Right ventricle myocardium superior (tissue), 1 donor: ENCODE measurements at regions not wholly inside any gene's neighbourhood (a gene's known extent, or its start where the extent isn't known, plus 50 kb on each side); places are given as distances from the start of the nearest gene placed in this dataset.

ENCODE experiments used
- ATAC-seq: fragments of 200-7000 bp; cut with Tn5 transposase; one replicate; pipeline ENCODE4 v1.9.1; 2020; ENCODE audit warnings: mild to moderate bottlenecking; ENCODE audit not compliant: poor library complexity
- DNase-seq: peaks from one replicate; pipeline ENCODE4 v3.0.0-alpha.2; 2020
- intact Hi-C: fragments of 100-400 bp; cut with DNase I; formaldehyde crosslinking; loops from one replicate; pipeline ENCODE4 v1.11.2; 2022
- donor health status: DM: no; HTN: yes; CAD: no; lungs with severe emphysema.

DNA sequence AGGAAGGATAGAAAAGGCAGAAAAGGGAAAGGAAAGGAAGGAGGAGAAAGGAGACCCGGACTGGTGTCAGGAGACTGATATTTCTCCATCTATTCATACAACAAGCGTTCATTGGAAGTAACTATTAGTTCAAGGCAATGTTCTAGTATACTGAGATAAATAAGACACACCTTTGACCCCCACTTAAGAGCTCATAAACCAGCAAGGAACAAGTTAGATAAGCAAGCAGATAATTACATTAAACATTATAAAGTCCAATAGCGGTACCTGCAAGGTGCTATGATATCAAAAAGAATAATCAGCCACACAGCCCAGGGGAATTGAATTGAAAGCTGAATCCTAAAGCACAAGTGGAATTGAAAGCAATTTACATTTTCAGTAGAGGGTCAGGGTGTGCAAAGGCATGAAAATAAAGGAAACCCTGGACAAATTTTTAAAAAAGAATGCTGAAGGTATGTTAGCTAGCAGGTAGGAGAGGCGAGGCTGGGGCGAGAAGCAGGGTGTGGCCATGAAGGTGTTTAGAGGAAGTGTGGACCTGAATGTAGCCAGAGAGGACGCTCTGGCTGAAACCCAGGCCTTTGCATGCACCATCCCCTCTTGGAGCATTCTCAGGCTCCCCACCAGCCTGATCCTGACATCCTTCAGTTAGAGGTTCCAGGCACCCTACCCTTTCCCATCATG lies 200.0 kb downstream of the SETD4 start:
- ATAC-seq, result no peak
- intact Hi-C loops, result no loop called here
- DNase-seq, result no peak

DNA sequence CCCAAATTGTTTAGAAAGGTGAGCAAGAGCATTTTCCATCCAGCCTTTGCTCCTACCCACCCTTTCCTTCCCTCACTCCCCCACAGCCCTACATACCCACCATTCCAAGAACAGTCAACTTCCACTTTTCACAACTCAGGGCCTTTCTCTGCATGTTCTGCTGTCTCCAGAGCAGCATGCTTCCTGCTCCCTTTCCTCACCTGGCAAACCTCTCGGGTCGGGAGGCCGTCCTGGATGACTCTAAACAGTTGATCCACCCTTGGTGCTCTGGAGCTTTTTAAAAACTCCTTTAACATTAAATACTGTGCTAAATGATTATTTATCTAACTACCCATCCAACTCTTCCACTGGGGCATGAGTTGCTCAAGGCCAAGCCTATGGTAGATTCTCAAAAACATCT lies 200.6 kb downstream of the SETD4 start:
- DNase-seq (no peak), ATAC-seq (no peak)
- intact Hi-C loops, result no loop called here

DNA sequence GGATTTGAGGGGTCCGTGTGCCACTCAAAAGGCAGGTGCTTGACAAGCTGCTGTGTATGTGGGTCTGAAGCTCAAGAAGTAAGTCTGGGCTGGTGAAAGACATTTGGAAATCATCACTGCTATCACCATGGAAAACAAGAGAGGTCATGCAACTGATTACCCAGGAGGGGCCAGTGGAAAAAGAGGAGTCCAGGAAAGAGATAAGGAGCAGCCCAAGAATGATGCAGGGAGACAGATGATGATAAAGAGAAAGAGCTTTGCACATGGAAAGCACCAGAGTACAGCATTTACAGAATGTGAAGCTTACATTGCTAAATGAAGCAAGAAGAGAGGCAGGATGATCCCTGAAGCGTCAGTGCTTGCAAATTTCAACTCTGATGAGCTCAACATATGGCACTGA lies 203.2 kb downstream of the SETD4 start:
- no peak for ATAC-seq

GRCh38 chr21:35855484-35855883 lies 204.8 kb downstream of the SETD4 start:
- DNase-seq (no peak), ATAC-seq (no peak)
- intact Hi-C loops, result no loop called here

More for the DNA sequence above, 203.2 kb downstream of the SETD4 start:
- DNase-seq, result no peak
- intact Hi-C loops, result no loop called here

GRCh38 chr21:35854281-35854680 lies 206.0 kb downstream of the SETD4 start:
- intact Hi-C loops, result no loop called here
- no peak for DNase-seq
- no peak for ATAC-seq

- DNase-seq (no peak), ATAC-seq (no peak)
- intact Hi-C loops, result no loop called here
Observed at GRCh38 chr21:35853321-35854239, 206.7 kb downstream of the SETD4 start.

- intact Hi-C loops, result no loop called here
- ATAC-seq (peak; percentile 19), DNase-seq (no peak)
Observed at GRCh38 chr21:35852820-35853219, 207.5 kb downstream of the SETD4 start.

DNA sequence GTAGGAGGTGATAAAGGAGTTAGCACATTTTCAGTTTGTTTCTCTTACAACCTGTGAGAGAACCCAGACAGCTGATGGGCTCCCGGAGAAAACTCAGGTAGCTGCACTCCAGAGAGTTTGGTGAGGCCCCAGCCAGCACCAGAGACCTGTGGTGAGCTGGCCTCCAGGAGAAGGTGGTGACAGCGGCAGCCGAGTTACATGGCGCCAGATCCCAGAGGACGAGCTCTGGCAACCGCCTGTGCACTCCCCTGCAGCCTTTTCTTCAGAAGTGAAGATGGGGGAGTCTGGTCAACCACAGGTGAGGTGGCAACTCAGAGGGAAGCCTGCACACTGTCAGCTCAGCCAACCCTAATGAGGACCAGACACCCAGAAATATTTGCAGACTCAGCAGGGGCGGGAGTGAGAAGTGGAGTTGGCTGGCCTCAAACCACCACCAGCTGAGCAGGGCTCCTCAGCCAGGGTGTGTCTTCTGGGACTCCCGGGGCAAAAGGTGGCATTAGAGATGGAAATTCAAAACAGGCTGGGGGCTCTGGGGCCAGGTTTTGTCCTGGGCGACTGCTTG lies 209.7 kb downstream of the SETD4 start:
- ATAC-seq, result peak; percentile 40
- intact Hi-C loops, result no loop called here

GRCh38 chr21:35850029-35850428 lies 210.3 kb downstream of the SETD4 start:
- intact Hi-C loops, result no loop called here
- DNase-seq (no peak), ATAC-seq (peak; percentile 83)

More for the DNA sequence above, 209.7 kb downstream of the SETD4 start:
- DNase-seq, result peak; percentile 43

- DNase-seq (no peak), ATAC-seq (peak; percentile 63)
- intact Hi-C loops, result no loop called here
Observed at GRCh38 chr21:35849144-35849543, 211.2 kb downstream of the SETD4 start.

DNA sequence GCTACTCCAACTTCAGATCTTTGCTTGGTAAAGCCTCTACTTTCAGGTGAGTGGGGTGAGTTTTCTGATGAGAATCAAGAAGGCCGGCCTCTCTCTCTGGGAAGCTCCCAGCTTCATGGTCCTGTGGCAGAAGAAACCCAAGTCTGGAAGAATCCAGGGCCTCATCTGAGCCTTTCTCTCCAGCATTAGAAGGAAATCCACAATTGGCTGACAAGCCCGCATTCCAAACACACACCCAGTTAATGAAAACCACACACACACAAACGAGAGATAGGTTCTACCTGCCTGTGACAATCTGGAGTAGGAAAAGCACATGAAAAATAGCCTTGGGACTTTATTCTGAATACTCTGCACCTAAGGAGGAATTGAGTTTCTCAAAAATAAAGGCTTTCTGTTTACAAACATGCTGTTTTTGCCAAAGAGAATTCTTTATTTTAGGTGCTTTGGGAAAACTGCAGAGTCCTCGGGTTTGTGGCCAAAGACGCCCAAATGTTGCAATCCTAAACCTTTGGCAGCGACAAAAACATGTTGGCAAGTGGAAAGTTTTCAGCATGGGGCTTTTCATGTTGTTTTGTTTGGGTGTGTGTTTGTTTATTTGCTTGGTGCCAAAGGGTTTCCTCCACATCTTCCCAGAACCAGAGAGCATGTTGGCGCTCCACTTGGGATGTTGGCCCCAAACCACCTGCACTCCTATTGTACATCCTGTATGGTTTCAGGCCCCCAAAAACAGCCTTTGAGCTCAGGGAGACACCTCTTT lies 216.2 kb downstream of the SETD4 start:
- intact Hi-C loops, result loop anchor here (5.0 kb wide), 1 partner anchor 1097 kb away; no protein-coding TSS in a partner anchor
- DNase-seq, result no peak
- peak; percentile 62 for ATAC-seq

- ATAC-seq, result no peak
- DNase-seq, result no peak
- intact Hi-C loops, result loop anchor here (5.0 kb wide), 1 partner anchor 1094 kb away; no protein-coding TSS in a partner anchor
Observed at GRCh38 chr21:35840949-35841348, 219.4 kb downstream of the SETD4 start.

- DNase-seq (no peak), ATAC-seq (peak; percentile 73)
- intact Hi-C loops, result loop anchor here (5.0 kb wide), 1 partner anchor 1093 kb away; no protein-coding TSS in a partner anchor
Observed at GRCh38 chr21:35840197-35840799, 220.0 kb downstream of the SETD4 start.

GRCh38 chr21:35838987-35839763 lies 221.2 kb downstream of the SETD4 start:
- no peak for ATAC-seq
- no peak for DNase-seq
- intact Hi-C loops, result no loop called here

DNA sequence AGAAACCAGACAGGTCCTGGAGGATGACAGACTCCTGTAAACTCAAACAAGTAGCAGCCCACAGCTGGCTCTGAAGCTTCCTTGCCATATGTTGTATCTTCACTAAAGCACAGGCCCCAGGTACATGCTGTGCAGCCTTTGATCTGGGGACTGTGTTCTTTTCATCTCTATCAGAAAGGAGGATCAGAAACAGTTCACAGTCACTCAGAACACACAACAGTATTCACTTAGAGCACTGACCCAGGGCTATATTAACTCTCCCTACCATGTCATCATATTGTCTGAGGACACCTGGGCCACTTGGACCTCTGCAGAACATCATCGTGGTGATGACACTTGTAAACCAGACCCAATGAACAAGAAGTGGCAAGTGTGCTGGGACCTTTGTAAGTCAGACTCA lies 222.0 kb downstream of the SETD4 start:
- DNase-seq (no peak), ATAC-seq (peak; percentile 30)
- intact Hi-C loops, result no loop called here

DNA sequence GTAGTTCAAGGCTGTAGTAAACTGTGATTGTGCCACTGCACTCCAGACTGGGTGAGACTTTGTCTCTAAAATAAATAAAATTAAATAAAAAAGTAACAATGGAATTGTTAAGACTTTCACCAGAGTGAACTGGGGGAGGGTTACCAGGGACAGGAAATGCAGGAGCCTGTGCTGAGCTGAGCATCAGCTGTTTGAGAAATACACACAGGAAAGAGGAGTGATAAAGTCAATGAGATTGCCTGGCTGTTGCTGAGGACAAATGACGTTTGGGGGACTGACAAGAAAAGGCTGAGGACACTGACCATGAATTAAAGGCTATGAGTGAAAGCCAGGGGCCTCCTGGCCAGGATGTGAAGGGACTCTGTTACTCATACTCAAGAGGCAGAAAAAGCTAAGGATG lies 226.3 kb downstream of the SETD4 start:
- DNase-seq, result no peak
- intact Hi-C loops, result no loop called here
- ATAC-seq, result no peak

GRCh38 chr21:35833388-35833787 lies 226.9 kb downstream of the SETD4 start:
- ATAC-seq (no peak), DNase-seq (no peak)
- intact Hi-C loops, result no loop called here

DNA sequence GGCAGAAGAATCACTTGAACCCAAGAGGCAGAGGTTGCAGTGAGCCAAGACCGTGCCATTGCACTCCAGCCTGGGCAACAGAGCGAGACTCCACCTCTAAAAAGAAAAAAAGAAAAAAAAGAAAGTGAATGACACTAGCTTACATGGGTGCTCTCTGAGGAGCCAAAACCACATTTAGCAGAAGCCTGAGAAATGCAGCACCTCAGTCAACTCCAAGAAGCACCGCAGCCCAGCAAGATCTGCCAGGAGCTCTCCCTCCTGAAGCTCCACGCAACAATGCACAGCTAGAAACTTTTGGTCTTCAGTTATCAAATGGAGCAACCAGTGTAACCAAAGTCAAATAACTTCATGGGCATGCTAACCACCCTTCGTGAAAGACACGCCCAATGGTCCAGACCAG lies 229.1 kb downstream of the SETD4 start:
- intact Hi-C loops, result no loop called here
- ATAC-seq (no peak), DNase-seq (no peak)
